Panc1 (cell line): ENCODE measurements at regions not wholly inside any gene's neighbourhood (a gene's known extent, or its start where the extent isn't known, plus 50 kb on each side); places are given as distances from the start of the nearest gene placed in this dataset.

Source experiments
- ATAC-seq: fragments of 200-7000 bp; cut with Tn5 transposase; 2 replicates; pipeline ENCODE4 v1.9.1; 2020; ENCODE audit warnings: mild to moderate bottlenecking, moderate library complexity
- BruUV-seq: library from RNA; stranded (reverse); fragments of 400-500 nt; replicated peaks from 2 replicates; lab custom pipeline; 2021; lab: Mats Ljungman, UMichigan
- CTCF ChIA-PET: fragments of 300-600 bp; sonication (Branson Sonifier 250); formaldehyde crosslinking; loops from one replicate; lab custom pipeline; 2022; ENCODE audit warnings: antibody characterized with exemption; lab: Charles Lee
- POLR2A ChIA-PET: fragments of 300-600 bp; sonication (Branson Sonifier 250); formaldehyde crosslinking; loops from one replicate; lab custom pipeline; 2022; ENCODE audit warnings: antibody characterized with exemption; lab: Charles Lee
- DNase-seq: peaks from one replicate; pipeline ENCODE4 v3.0.0-alpha.2; 2010; ENCODE audit warnings: low read depth, low spot score
- H3K27ac ChIP-seq: 2 replicates; pipeline ENCODE4 v1.5.1; 2011; ENCODE audit warnings: mild to moderate bottlenecking, low read length, inconsistent platforms
- H3K27me3 ChIP-seq: fragments of 200-500 bp; sonication (Bioruptor generic); 2 replicates; pipeline ENCODE4 v1.6.0; 2014; ENCODE audit warnings: low read length, inconsistent platforms; ENCODE audit not compliant: control insufficient read depth, insufficient read depth
- H3K36me3 ChIP-seq: fragments of 200-500 bp; sonication (Bioruptor generic); 2 replicates; pipeline ENCODE4 v1.5.1; 2014; ENCODE audit warnings: inconsistent platforms, mild to moderate bottlenecking, low read length, moderate library complexity; ENCODE audit not compliant: control insufficient read depth, insufficient read depth
- H3K4me1 ChIP-seq: 2 replicates; pipeline ENCODE4 v1.5.1; 2011; ENCODE audit warnings: inconsistent platforms, mild to moderate bottlenecking, low read length, moderate library complexity; ENCODE audit not compliant: control insufficient read depth, insufficient read depth
- H3K4me3 ChIP-seq, 2 experiments: 2 replicates each; pipeline ENCODE4 v1.5.1; 2011 to 2012; ENCODE audit warnings: low read depth in 2 of 2, low read length in 2 of 2, mild to moderate bottlenecking in 2 of 2, inconsistent platforms in 1 of 2, moderate library complexity in 1 of 2
- H3K9me3 ChIP-seq: fragments of 200-500 bp; sonication (Bioruptor generic); 2 replicates; pipeline ENCODE4 v1.5.1; 2014; ENCODE audit warnings: low read depth, mild to moderate bottlenecking, inconsistent platforms, low read length, moderate library complexity; ENCODE audit not compliant: control insufficient read depth, insufficient read depth
- POLR2AphosphoS5 ChIP-seq: IDR thresholded peaks from 2 replicates; pipeline ENCODE4 v1.6.1; 2012; ENCODE audit warnings: mild to moderate bottlenecking, low read depth, low read length, moderate library complexity
- SIN3A ChIP-seq: IDR thresholded peaks from 2 replicates; pipeline ENCODE4 v1.6.1; 2012; ENCODE audit warnings: low read depth, mild to moderate bottlenecking, low read length, moderate library complexity, borderline replicate concordance; ENCODE audit not compliant: insufficient read depth
- TCF7L2 ChIP-seq: IDR thresholded peaks from 2 replicates; pipeline ENCODE4 v1.6.1; 2011; ENCODE audit warnings: mild to moderate bottlenecking, low read depth, low read length, inconsistent platforms
- in situ Hi-C: cut with HindIII; loops from 2 replicates; pipeline ENCODE4 v1.10.0; 2016; ENCODE audit warnings: low sequenced_read_pairs, low pct_unique_long_range_greater_than_20kb
- intact Hi-C: fragments of 100-400 bp; cut with micrococcal nuclease; formaldehyde crosslinking; loops from one replicate; pipeline ENCODE4 v1.10.0; 2022; ENCODE audit not compliant: unreplicated experiment
- TF ChIP-seq, protein P1 (sequence below), 2 experiments: IDR thresholded peaks; 2 replicates each; pipeline ENCODE4 v1.6.1; 2011 to 2012; ENCODE audit warnings: low read depth in 2 of 2, control low read depth in 1 of 2, low read length in 1 of 2, mild to moderate bottlenecking in 1 of 2, moderate library complexity in 1 of 2; ENCODE audit not compliant: insufficient read depth in 1 of 2
- TF ChIP-seq, protein P2 (sequence below): fragments of 450-650 bp; IDR thresholded peaks from 2 replicates; pipeline ENCODE4 v1.5.1; 2017; ENCODE audit warnings: mild to moderate bottlenecking

DNA sequence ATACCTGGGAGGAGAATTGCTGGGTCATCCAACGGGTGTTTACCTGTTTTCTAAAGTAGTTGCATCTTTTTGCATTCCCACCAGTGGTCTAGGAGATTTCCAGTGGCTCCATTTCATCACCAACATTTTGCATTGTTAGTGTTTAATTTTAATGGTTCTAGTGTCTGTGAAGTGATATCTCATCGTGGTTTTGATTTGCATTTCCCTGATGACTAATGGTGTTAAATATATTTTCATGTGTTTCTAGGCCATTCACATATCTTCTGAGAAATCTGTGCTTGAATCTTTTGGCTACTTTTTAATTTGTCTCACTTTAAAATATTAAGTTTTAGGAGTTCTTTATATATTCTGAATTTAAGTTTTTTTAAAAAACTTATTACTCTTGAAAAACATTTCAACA lies 439.6 kb downstream of the TMEM135 start:
- ATAC-seq, result no peak
- no TSS peak for BruUV-seq
- no peak for DNase-seq
- H3K36me3 ChIP-seq, result no peaks in the 10 kb centered on the region
- CTCF ChIA-PET, result no interaction called here
- TF ChIP-seq, protein P1, sequence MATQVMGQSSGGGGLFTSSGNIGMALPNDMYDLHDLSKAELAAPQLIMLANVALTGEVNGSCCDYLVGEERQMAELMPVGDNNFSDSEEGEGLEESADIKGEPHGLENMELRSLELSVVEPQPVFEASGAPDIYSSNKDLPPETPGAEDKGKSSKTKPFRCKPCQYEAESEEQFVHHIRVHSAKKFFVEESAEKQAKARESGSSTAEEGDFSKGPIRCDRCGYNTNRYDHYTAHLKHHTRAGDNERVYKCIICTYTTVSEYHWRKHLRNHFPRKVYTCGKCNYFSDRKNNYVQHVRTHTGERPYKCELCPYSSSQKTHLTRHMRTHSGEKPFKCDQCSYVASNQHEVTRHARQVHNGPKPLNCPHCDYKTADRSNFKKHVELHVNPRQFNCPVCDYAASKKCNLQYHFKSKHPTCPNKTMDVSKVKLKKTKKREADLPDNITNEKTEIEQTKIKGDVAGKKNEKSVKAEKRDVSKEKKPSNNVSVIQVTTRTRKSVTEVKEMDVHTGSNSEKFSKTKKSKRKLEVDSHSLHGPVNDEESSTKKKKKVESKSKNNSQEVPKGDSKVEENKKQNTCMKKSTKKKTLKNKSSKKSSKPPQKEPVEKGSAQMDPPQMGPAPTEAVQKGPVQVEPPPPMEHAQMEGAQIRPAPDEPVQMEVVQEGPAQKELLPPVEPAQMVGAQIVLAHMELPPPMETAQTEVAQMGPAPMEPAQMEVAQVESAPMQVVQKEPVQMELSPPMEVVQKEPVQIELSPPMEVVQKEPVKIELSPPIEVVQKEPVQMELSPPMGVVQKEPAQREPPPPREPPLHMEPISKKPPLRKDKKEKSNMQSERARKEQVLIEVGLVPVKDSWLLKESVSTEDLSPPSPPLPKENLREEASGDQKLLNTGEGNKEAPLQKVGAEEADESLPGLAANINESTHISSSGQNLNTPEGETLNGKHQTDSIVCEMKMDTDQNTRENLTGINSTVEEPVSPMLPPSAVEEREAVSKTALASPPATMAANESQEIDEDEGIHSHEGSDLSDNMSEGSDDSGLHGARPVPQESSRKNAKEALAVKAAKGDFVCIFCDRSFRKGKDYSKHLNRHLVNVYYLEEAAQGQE (IDR thresholded peaks at IDR 0.05; ENCODE audit: insufficient read depth in 1 of 2, low read depth in 2 of 2, low read length in 1 of 2), result no peak
- TF ChIP-seq TCF7L2 (no peak), POLR2AphosphoS5 (no peak), SIN3A (no peak)
- TF ChIP-seq, protein P2, sequence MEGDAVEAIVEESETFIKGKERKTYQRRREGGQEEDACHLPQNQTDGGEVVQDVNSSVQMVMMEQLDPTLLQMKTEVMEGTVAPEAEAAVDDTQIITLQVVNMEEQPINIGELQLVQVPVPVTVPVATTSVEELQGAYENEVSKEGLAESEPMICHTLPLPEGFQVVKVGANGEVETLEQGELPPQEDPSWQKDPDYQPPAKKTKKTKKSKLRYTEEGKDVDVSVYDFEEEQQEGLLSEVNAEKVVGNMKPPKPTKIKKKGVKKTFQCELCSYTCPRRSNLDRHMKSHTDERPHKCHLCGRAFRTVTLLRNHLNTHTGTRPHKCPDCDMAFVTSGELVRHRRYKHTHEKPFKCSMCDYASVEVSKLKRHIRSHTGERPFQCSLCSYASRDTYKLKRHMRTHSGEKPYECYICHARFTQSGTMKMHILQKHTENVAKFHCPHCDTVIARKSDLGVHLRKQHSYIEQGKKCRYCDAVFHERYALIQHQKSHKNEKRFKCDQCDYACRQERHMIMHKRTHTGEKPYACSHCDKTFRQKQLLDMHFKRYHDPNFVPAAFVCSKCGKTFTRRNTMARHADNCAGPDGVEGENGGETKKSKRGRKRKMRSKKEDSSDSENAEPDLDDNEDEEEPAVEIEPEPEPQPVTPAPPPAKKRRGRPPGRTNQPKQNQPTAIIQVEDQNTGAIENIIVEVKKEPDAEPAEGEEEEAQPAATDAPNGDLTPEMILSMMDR, result no peak
- no peak overlapping the region for H3K27ac ChIP-seq
- no peaks in the 10 kb centered on the region for H3K4me1 ChIP-seq
- in situ Hi-C loops, result no loop called here
- no peak overlapping the region for H3K4me3 ChIP-seq
- no peaks in the 10 kb centered on the region for H3K9me3 ChIP-seq
- POLR2A ChIA-PET, result no interaction called here
- intact Hi-C loops, result no loop called here
- no peaks in the 10 kb centered on the region for H3K27me3 ChIP-seq

DNA sequence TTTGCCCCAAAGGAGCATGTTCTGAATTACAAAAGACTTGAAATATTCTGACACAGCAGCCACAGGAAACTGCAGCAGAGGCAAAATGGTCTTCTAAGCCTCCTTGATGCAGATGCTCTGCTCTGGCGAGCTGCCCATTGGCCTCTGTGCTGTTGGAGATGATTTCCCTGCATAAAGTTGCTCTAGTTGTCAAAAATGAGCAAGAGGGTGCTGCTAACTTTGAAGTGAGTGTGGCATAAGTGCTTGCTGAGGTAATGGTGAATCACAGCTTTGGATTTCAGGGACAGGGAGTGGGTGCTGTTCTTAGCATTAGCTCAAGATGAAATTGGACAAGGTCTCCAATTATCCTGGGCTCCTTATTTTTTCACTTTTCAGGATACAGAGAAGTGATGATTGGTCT lies 435.4 kb downstream of the TMEM135 start:
- Histone ChIP-seq H3K36me3 (no peaks in the 10 kb centered on the region), H3K27ac (no peak overlapping the region), H3K4me1 (no peaks in the 10 kb centered on the region), H3K27me3 (no peaks in the 10 kb centered on the region), H3K9me3 (no peaks in the 10 kb centered on the region), H3K4me3 (no peak overlapping the region)
- in situ Hi-C loops (no loop called here), intact Hi-C loops (no loop called here)
- no peak for TF ChIP-seq POLR2AphosphoS5
- TF ChIP-seq, protein P2, result no peak
- TF ChIP-seq, protein P1 (IDR thresholded peaks at IDR 0.05; ENCODE audit: insufficient read depth in 1 of 2, low read depth in 2 of 2, low read length in 1 of 2), result no peak
- TF ChIP-seq TCF7L2, result no peak
- TF ChIP-seq SIN3A, result no peak
- DNase-seq (no peak), ATAC-seq (no peak)
- CTCF ChIA-PET, result no interaction called here
- POLR2A ChIA-PET, result no interaction called here
- no TSS peak for BruUV-seq
